GM21360 (cell line): ENCODE measurements at regions not wholly inside any gene's neighbourhood (a gene's known extent, or its start where the extent isn't known, plus 50 kb on each side); places are given as distances from the start of the nearest gene placed in this dataset.
"Not testable (repeated sequence)": the region's sequence is repeated elsewhere in the genome, so short reads cannot be mapped to it uniquely, and the experiment has no call there.

Experiments used
- ATAC-seq: cut with Tn5 transposase; IDR thresholded peaks from one replicate; pipeline ENCODE4 v1.9.1; 2021; ENCODE audit warnings: mild to moderate bottlenecking, moderate library complexity; ENCODE audit not compliant: unreplicated experiment

DNA sequence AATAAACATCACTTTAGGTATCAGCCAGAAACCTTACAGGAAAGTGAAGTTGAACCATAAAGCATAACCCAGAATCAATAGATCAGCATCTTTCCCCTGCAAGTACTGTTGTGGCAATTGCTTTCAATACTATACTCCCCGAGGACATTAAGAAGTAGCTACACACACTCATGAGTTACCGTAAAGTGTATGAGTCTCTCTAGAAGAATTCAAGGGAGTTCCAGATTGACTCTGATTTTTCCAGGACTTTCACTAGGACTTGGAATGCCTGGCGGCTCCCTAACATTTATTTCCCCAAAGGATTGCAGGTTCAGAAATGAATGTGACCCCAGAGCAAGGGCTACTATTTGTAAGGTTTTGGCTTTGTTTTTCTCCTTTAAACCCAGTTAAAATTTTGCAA lies 465.4 kb upstream of the MDGA2 start:
- no peak for ATAC-seq

DNA sequence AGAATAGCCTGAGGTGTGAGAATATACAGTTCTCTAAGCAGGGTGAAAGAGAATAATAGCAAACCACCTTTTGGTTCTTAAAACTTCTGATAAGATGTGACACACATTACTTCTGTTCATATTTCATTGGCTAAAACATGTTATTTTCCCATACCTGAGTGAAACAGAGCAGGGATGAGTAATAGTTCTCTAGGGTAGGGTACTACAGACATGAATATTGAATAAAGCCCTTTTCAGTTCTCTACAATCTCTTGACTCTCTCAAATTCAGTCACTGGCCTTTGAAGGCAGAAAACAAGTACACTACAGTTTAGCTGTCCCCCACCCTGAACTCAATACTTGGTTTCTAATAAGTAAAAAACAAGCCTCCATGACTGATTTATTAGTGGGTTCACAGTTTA lies 454.1 kb upstream of the MDGA2 start:
- ATAC-seq, result no peak

DNA sequence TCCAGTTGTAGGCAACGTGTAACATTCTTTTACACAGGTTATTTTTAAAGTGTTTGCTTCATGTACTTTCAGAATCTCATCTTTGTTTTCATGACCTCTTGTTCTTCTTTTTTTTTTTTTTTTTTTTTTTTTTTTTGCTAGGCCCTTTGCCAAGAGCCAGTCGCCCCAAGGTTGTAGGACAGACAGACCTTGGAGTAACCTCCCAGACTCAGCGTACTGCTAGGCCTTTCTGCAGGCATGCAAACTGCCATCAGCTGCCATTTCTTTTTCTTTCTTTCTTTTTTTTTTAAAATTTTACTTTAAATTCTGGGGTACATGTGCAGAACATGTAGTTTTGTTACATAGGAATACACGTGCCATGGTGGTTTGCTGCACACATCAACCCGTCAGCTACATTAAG lies 452.3 kb upstream of the MDGA2 start:
- ATAC-seq, result no peak

DNA sequence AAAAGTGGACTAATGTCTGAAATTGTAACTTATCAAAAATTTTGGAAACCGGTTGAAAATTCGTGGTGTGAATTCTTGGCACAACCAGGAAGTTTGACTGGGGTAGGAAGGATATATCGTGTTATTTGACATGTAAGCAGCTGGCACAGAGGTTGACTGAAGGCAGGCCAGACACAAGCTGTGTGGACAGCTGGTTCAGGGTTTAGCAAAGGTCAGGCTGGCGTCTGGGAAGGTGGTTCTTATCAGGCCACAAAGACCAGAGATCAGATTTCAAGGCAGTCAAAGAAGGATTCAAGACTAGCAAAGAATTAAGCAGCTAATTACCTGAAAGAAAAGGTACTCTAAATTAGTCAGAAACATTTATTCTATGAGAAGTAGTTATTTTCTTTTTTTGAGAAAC lies 450.2 kb upstream of the MDGA2 start:
- no peak for ATAC-seq

DNA sequence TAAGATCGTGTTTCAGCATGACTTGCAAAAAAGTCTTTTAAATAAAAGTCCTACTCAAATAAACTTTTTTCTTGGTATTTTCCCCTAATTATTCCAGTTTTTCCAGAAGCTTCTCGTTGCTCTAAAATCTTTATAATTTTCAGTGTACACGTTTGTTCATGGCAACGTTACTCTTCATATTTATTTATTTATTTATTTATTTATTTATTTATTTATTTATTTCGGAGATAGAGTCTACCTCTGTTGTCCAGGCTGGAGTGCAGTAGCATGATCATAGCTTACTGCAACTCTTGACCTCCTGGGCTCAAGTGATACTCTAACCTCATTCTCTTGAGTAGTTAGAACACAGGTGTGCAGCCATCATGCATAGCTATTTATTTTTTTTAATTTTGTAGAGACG lies 438.3 kb upstream of the MDGA2 start:
- ATAC-seq, result no peak

DNA sequence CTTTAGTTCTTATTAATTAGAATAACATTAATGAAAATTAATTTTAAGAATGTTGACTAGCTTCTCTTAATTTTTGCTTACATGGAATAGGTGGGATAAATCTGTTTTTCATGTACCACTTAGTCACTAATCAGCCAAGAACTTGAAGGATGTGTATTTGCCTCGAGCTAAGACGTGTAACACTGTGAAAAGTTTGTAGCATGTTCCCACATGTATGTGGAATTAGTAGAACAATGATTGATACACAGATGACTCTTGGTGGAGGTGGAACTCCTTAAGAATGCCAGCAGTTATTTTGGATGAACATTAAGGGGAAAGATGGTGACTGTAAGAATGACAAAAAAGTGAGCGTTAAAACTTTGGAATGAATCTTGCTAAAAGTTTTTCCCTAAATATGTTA lies 435.7 kb upstream of the MDGA2 start:
- ATAC-seq, result no peak

DNA sequence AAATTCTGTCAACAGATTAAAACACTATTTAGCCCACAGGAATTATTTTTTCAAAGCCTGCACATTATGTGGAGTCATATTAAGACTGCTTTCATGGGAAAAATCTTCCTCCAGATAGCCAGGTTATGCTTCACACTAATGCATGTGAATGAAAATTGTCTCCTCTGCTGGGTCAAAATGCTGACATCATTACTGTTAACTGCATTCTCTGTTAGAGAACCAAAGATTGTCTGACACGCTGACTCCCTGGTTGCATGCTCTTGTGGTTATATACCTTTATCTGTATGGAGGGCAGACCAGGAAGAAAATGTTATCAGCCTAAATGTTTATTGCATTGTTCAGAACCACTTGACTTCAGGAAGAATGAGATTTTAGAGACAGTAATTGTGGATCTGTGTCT lies 432.2 kb upstream of the MDGA2 start:
- ATAC-seq, result no peak

DNA sequence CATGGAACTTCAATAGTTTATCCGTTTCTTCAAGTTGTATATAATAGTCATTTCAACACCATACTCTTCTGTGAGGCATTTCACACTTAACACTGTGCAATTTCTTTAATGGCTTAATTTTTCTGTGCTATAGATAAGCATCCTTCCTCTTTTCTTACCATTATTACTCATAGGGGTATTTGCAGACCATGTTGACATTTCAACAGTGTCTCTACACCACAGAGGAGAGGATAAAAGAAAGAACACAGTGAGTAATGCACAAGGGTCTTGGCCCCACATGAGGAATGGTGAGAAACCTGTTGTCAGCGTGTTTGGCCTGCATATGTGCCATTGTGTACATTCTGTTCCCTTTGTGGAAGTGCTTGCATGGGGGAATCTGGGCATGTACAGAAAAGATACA lies 421.5 kb upstream of the MDGA2 start:
- no peak for ATAC-seq

DNA sequence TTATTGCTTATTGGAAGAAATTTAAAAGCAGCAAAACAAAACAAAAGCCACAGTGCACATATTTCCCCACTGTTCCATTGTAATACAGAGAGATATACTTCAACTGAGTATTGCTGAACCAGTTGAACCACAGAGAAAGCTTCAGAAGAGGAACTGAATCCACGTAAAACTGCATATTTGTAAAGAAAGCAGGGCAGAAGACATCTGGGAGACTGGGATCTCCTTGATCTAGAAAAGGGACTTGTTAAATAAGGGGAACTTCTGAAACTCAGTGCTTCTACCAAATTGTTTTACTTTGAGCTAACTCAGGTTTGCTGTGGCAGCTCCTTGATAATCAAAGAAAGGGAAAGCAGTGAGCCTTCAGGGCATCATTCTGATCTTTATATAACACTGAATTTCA lies 411.1 kb upstream of the MDGA2 start:
- no peak for ATAC-seq

DNA sequence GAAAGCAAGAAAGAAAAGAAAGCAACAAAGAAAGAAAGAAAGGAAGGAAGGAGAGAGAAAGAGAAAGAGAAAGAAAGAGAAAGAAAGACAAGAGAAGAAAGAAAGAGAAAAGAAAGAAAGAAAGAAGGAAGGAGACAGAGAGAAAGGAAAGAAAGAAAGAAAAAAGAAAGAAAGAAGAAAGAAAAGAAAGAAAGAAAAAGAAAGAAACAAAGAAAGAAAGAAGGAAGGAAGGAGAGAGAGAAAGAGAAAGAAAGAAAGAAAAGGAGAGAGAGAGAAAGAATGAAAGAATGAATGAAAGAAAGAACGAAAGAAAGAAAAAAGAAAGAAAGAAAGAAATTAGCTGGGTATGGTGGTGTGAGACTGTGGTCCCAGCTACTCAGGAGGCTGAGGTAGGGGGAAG lies 400.1 kb upstream of the MDGA2 start:
- ATAC-seq, result no peak

DNA sequence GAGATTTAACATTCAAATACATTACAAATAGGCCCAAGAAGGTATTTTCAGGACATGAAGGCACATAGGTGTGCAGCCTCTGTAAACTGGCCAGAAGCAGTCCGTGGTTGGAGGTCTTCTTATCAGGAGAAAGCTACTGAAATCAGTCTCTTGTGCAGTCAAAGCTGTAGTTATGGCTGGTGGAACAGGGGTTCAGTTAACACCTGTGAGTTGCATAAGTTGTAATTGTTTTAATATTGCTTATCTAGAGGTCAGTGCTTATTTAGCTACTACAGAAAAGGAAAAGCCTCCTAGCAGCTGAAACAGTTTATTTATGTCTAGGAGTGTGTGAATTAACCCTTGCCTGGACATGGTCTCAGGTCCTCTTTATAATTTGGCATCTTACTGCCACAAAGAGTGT lies 377.6 kb upstream of the MDGA2 start:
- ATAC-seq, result no peak

DNA sequence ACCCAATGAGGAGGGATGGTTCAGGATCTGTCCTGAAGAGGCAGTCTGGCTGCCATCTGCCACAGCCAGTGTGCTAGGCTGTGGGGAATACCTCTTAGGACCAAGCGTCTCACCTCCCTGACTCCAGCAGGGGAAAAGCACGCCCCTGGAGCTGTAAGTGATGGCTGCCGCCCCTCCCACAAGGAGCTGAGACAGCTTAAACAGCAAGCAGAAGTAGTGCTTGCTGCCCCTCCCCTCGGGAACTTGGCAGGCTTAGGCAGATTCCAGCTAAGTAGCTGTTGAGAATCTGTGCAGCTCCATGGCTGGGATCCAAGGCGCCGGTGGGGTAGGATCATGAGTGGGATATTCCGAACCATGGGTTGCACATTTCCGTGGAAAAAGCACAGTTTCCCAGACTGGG lies 360.4 kb upstream of the MDGA2 start:
- no peak for ATAC-seq

DNA sequence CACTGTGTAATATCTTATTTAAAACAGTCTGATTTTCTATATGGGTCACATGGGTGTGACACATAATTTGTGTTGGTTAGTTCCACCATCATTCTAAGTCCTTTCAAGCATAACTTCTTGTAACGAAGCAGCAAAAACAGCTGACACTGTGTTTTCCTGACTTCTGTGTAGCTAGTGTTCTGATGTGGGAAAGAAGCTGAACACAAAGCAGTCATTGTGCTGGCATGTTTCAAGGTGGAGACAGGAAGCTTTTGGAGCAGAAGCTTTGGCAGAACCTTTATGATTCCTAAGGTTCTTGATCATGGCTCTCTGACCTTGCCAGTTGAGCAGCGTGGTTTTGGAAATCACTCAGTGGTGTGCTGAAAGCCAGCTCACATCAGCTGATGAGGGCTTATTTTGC lies 351.7 kb upstream of the MDGA2 start:
- no peak for ATAC-seq

DNA sequence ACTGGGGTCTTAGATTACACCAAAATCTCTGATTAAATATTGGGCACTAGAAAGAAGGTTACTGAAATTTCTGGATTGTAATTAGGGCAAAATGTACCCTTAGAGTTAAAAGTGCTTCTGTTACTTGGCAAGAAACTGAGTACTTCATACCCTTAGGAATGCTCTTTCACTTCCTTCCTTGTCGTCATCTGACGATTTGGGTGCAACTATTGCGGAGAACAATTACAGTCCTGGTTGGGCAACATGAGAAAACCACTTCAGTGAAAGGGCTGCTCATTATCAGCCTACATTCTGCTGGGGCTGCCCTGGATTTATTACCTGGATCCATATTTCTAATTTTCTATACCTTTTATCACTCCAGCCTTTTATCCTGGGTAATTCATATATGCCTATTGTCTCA lies 348.5 kb upstream of the MDGA2 start:
- ATAC-seq, result no peak

DNA sequence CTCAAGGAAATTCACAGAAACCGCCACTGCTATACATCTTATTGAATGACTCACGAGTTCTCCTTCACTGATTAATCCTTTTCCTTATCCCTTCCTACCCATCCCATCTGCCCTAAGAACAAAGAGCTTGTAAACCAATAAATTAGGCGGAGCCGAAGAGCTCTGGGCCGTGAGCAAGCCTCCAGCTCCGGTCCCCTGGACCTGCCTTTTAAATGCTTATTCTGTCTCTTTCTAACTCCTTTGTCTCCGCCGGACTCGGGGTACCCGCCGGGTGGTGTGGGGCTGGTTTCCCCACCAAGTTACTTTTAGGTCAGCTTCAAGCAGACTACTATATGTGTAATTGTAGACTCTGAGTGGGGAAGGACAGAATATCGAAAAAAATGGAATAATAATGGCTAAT lies 336.1 kb upstream of the MDGA2 start:
- ATAC-seq, result not testable (repeated sequence)

DNA sequence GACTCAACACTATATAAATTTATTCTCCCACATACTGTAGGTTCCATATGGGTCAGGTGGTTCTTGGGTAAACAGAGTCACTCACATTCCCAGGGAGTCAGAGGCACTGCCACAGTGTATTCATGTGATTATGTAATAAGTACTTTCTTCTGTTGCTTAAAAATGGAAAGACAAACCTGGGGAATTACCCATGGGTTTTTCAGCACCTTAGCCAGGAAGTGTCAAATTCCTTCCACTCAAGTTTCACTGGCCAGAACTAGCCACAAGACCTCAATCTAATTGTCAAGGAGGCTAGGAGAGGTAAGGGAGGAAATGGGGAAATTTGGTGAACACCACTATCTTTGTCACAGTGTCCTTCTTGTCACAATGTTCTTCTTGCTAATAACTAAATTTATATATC lies 333.2 kb upstream of the MDGA2 start:
- ATAC-seq, result no peak

DNA sequence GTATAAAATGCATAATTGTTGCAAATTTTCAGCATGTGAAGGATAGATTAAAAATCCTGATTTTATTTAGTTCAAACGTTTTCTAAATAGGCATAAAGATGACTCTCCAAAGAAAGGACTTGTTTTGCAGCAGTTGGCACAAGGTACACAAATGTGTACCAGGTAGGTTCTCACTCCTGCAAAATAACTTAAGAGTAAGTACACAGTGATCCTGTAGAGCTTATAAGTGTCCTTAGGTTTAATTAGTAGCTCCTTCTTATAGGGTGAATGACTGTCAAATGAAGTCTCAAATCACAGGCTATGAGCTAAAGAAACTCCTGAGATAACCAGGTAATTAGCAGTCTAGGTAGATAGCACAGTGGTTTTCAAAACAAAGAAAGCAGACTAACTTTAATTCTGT lies 330.6 kb upstream of the MDGA2 start:
- no peak for ATAC-seq

DNA sequence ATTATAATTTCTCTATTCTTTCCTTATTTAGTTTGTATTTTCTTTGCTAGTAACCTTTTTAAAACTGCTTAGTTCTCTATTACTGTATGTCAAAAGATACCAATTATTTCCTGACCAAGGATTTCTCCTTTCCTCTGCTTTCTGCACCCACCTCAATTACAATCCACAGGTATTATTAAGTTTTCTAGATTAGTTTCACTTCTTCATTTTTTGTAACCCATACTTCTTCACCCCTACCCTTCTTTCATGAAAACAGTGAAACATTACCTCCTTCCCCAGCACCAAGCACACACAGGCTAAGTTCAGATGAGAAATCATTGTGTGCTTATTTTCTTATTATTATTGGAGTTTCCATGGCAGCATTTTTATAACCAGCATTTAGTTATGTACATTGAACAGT lies 318.5 kb upstream of the MDGA2 start:
- ATAC-seq, result no peak

DNA sequence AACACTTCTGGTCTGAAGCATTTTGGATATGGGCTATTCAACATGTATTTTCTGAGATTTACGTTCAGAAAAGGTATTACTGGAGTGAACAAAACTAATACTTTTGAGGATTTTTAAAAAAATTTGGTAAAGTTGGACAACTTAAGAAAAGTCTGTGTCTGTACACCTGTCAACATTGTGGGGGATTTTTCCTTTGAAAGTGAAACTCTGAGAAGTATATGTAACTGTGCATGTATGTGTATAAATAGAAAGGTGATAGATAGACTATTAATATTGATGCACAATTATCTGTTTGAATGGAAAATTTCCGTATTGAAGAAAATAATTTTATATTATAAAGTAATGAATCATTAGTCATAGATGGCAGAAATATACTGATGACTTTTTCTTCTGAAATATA lies 312.8 kb upstream of the MDGA2 start:
- no peak for ATAC-seq

DNA sequence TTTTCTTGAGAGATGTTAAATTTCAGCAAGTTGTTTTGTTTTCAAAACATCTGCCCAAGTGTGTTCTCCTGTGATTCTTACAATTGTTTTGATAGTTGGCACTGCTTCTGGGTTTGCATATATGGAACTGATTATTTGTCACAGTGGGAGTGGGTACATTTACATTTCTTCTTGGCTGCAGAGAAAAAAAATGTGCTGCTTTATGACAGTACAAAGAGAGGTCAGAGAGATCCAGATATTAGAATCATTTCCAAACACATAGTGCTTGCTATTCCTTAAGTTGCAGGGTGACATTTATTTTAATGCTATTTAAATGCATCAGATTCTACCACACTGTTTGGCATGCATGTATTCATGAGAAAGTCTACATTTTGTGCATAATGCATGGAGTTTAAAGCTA lies 303.5 kb upstream of the MDGA2 start:
- no peak for ATAC-seq

DNA sequence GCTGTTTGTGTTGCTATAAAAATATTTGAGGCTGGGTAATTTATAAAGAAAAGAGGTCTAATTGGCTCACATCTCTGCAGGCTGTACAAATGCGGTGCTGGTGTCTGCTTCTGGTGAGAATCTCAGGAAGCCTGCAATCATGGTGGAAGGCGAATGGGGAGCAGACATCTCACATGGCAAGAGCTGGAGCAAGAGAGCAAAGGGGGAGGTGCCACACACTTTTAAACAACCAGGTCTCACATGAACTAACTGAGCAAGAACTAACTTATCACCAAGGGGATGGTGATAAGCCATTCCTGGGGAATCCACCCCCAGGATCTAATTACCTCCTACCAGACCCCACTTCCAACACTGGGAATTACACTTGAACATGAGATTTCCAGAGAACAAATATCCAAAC lies 300.7 kb upstream of the MDGA2 start:
- no peak for ATAC-seq

DNA sequence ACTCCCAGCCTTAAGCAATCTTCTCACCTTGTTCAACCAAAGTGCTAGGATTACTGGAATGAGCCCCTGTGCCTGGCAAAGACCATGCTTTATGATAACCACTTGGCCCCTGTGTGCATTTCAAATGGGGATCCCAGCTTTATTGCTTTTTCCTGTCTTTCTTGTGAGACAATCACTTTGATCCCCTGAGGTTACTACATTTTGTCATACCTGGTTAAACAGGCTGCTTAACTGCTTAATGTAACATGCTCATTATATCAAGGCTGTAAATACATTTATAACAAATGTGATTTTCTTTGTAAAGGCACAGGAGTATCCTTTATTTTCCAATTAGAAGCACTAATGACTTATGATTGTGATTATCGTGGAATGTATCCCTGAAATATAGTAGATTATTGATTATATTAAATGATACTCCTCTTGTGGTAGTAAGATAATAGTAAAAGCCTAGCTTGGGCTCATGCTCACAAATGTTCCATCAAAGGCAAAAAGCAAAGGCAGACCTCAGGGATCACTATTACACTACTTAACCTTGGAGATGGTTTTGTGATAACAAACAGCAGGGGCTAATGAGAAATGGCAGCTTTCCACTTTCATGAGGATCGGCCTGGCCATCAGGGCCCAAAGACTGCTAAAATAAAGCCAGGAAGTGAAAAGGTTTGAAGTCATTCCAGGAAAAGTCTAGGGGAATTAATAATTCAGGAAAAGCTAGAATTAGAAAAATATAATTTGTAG lies 290.8 kb upstream of the MDGA2 start:
- no peak for ATAC-seq

DNA sequence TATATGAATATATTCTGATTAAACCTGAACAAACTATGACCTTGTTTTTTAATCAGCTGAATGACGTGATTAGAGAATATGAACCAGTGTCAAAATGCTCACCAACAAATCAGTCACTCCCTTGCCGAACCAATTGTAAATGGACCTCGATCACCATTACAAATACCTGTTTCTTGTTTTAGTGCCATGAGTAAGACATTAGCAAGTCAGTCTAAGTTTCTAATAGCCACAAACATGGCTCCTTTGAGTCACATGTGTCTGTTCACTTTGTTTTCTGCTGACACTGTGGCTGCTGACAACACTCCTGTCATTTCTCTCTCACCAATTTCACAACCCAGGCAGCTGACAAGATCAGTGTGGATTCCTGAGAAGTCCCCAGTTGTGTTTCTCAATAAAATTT lies 286.2 kb upstream of the MDGA2 start:
- ATAC-seq, result no peak

DNA sequence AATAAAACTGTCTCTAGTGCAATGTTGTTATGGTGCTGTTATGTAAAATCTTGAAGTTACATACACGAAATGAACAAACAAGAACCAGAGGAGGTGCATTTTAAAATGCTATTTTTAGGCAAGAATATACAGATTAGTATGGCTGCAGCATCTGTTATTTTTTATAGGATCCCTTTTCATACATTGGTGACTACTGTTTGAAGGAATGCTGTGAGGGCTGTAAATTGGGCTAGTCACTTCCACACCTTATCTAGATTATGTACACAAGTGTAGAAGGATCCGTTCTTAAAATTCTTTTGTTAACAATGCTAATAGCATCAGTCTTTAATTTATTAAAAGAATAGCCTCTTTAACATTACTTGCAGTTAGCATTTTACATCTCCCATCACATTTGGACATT lies 284.3 kb upstream of the MDGA2 start:
- ATAC-seq, result no peak
